ENCODE measurements at regions not wholly inside any gene's neighbourhood (a gene's known extent, or its start where the extent isn't known, plus 50 kb on each side); places are given as distances from the start of the nearest gene placed in this dataset.

- TF ChIP-seq CTCF (IDR thresholded peaks at IDR 0.05) (no peak), POLR2A (IDR thresholded peaks at IDR 0.05) (no peak)
Measured at GRCh38 chr5:124902097-124902821, 155.8 kb upstream of the ZNF608 start.
